LNCAP (cell line): ENCODE measurements at regions not wholly inside any gene's neighbourhood (a gene's known extent, or its start where the extent isn't known, plus 50 kb on each side); places are given as distances from the start of the nearest gene placed in this dataset.

ENCODE experiments used
- TF ChIP-seq, protein P1 (sequence below): fragments of 450-650 bp; IDR thresholded peaks from 2 replicates; pipeline ENCODE4 v1.5.1; 2017; ENCODE audit warnings: mild to moderate bottlenecking

- TF ChIP-seq, protein P1, sequence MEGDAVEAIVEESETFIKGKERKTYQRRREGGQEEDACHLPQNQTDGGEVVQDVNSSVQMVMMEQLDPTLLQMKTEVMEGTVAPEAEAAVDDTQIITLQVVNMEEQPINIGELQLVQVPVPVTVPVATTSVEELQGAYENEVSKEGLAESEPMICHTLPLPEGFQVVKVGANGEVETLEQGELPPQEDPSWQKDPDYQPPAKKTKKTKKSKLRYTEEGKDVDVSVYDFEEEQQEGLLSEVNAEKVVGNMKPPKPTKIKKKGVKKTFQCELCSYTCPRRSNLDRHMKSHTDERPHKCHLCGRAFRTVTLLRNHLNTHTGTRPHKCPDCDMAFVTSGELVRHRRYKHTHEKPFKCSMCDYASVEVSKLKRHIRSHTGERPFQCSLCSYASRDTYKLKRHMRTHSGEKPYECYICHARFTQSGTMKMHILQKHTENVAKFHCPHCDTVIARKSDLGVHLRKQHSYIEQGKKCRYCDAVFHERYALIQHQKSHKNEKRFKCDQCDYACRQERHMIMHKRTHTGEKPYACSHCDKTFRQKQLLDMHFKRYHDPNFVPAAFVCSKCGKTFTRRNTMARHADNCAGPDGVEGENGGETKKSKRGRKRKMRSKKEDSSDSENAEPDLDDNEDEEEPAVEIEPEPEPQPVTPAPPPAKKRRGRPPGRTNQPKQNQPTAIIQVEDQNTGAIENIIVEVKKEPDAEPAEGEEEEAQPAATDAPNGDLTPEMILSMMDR, result no peak
These were observed 175.8 kb upstream of the TMEM229A start for GRCh38 chr7:124208642-124209041.

DNA sequence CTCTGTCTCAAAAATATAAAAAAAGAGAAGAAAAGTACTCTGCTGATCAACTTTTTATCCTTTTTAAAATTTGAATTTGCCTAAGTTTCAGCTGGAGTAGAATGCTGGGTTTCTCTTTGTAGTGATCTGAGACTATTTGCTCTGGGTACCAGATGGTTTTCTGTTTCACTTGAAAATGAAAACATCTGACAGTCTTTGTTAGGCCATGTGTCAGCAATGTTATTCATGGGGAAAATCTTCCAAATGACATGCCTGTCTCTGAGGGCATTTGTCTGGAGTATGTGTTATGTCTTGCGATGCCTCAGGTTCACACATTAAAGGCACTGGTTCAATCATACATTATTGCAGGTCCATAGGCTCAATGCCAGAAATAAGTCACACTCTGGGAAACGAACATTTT lies 175.3 kb upstream of the TMEM229A start:
- TF ChIP-seq, protein P1, result no peak

DNA sequence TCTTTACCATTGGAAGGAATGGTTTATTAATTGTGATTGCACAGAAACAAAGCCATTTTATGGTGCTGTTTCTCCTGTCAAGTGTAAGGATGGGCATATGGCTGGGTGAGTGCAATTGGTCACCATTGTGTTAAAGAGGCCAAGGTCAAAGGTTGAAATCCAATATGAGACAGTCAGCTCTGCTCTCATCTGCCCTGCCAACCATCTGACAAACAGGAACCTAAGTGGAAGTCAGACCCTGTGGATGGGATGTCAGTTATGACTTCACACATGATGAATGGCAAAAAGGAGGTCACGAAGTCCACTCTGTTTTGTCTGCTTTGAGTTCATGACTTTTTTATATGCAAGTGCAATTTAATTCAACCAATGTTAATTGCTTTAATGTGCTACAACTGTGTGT lies 172.7 kb upstream of the TMEM229A start:
- TF ChIP-seq, protein P1, result no peak

GRCh38 chr7:124202546-124202945 lies 169.7 kb upstream of the TMEM229A start:
- TF ChIP-seq, protein P1, result no peak

GRCh38 chr7:124201768-124202349 lies 169.0 kb upstream of the TMEM229A start:
- TF ChIP-seq, protein P1, result no peak

- TF ChIP-seq, protein P1, result no peak
These were observed 163.7 kb upstream of the TMEM229A start for GRCh38 chr7:124196519-124196918.

GRCh38 chr7:124192885-124193284 lies 160.0 kb upstream of the TMEM229A start:
- TF ChIP-seq, protein P1, result no peak

- TF ChIP-seq, protein P1, result no peak
These were observed 158.8 kb upstream of the TMEM229A start for GRCh38 chr7:124191713-124192112.
